22Rv1 (cell line): ENCODE measurements at regions not wholly inside any gene's neighbourhood (a gene's known extent, or its start where the extent isn't known, plus 50 kb on each side); places are given as distances from the start of the nearest gene placed in this dataset.

Experiments
- CTCF ChIP-seq: fragments of 450-650 bp; IDR thresholded peaks from 2 replicates; pipeline ENCODE4 v1.5.1; 2017; ENCODE audit warnings: mild to moderate bottlenecking
- ZFX ChIP-seq: fragments of 450-650 bp; IDR thresholded peaks from 2 replicates; pipeline ENCODE4 v1.6.1; 2017; ENCODE audit warnings: antibody characterized with exemption, borderline replicate concordance

GRCh38 chr5:39977066-39977655 is 552.4 kb upstream of the DAB2 start:
- TF ChIP-seq CTCF (no peak), ZFX (no peak)
